AG09309 (cell line): ENCODE measurements at regions not wholly inside any gene's neighbourhood (a gene's known extent, or its start where the extent isn't known, plus 50 kb on each side); places are given as distances from the start of the nearest gene placed in this dataset.

ENCODE experiments used
- DNase-seq: peaks from one replicate; pipeline ENCODE4 v3.0.0-alpha.2; 2010; ENCODE audit warnings: low read depth
- H3K4me3 ChIP-seq: 2 replicates; pipeline ENCODE4 v1.5.1; 2011; ENCODE audit warnings: mild to moderate bottlenecking, low read depth, low read length, moderate library complexity; ENCODE audit not compliant: control insufficient read depth
- TF ChIP-seq, protein P1 (sequence below): IDR thresholded peaks from 2 replicates; pipeline ENCODE4 v1.5.1; 2011; ENCODE audit warnings: mild to moderate bottlenecking, low read depth, low read length, inconsistent platforms; ENCODE audit not compliant: insufficient read depth, control insufficient read depth; ENCODE audit errors: missing control alignments

DNA sequence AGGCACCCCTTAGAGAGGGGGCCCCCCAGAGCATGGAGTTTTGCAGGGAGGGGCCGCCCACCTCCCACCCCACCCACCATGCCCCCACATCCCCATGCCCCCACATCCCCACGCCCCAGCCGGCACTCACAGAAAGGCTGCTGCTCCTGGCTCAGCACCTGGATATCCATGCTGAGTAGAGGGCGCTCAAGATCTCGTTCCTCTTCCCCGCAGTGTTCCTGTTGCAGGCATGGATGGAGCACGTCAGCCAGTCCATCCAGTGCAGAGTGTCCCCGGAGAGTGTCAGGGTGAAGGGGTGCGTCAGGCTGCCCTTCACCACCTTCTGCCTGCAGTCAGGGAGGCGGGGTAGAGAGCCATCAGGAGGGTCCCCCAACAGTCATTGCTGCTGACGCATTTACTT, 156.2 kb downstream of the CRYBB2 start:
- no peak overlapping the region for H3K4me3 ChIP-seq
- TF ChIP-seq, protein P1, sequence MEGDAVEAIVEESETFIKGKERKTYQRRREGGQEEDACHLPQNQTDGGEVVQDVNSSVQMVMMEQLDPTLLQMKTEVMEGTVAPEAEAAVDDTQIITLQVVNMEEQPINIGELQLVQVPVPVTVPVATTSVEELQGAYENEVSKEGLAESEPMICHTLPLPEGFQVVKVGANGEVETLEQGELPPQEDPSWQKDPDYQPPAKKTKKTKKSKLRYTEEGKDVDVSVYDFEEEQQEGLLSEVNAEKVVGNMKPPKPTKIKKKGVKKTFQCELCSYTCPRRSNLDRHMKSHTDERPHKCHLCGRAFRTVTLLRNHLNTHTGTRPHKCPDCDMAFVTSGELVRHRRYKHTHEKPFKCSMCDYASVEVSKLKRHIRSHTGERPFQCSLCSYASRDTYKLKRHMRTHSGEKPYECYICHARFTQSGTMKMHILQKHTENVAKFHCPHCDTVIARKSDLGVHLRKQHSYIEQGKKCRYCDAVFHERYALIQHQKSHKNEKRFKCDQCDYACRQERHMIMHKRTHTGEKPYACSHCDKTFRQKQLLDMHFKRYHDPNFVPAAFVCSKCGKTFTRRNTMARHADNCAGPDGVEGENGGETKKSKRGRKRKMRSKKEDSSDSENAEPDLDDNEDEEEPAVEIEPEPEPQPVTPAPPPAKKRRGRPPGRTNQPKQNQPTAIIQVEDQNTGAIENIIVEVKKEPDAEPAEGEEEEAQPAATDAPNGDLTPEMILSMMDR, result no peak
- DNase-seq, result no peak

DNA sequence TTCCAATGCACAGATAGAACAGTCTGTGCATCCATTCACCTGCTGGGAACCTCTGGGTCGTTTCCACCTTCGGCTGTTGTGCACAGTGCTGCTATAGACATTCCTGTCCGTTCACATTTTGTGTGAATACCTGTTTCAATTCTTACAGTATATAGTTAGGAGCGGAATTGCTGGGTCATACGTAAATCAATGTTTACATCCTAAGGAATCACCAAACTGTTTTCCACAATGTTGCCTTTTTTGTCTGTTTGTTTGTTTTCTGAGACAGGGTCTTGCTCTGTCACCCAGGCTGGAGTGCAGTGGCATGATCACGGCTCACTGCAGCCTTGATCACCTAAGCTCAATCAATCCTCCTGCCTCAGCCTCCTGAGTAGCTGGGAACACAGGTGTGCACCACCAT, 158.3 kb downstream of the CRYBB2 start:
- no peak overlapping the region for H3K4me3 ChIP-seq
- DNase-seq, result no peak
- TF ChIP-seq, protein P1, result no peak

- H3K4me3 ChIP-seq, result no peak overlapping the region
- DNase-seq, result no peak
Measured at GRCh38 chr22:25380122-25380747, 160.8 kb downstream of the CRYBB2 start.

GRCh38 chr22:25382762-25383161, 163.3 kb downstream of the CRYBB2 start:
- H3K4me3 ChIP-seq, result no peak overlapping the region
- TF ChIP-seq, protein P1, result no peak
- DNase-seq, result no peak

More at GRCh38 chr22:25380122-25380747, 160.8 kb downstream of the CRYBB2 start:
- TF ChIP-seq, protein P1, result no peak

DNA sequence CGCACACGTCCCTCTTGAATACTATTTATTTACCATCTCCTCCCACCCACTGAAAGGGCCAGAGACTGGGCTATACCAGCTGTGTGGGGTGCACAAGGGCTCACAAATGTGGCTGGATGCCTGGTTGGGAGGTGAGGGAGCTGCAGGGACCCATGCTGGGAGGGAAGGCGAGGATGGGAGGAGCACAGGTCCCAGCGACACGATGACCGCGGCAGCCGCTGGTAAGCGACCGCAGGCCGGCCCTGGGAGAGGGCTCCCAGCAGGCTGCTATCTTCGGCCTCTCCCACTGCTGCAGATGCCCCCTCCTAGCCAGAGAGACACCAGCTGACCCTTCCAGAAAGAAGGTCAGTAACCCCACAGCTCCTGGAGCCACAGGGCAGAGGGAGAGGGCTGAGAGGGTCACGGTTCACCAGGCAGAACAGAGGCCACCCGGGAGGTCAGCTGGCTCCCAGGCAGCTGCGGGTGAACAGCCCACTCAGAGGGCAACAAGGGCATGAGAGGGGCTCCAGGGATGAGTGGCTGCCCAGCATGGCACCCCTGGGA, 163.9 kb downstream of the CRYBB2 start:
- H3K4me3 ChIP-seq, result no peak overlapping the region
- TF ChIP-seq, protein P1, result no peak
- DNase-seq, result no peak

GRCh38 chr22:25383892-25384291, 164.5 kb downstream of the CRYBB2 start:
- no peak for DNase-seq
- TF ChIP-seq, protein P1, result no peak
- H3K4me3 ChIP-seq, result no peak overlapping the region
